HEK293 (cell line): ENCODE measurements at regions not wholly inside any gene's neighbourhood (a gene's known extent, or its start where the extent isn't known, plus 50 kb on each side); places are given as distances from the start of the nearest gene placed in this dataset.

Experiments
- CTCF ChIA-PET: fragments of 350-600 bp; formaldehyde crosslinking; extraction: SDS; loops from one replicate; lab custom pipeline; 2021; ENCODE audit warnings: antibody characterized with exemption; lab: Yijun Ruan, JAX
- POLR2A ChIA-PET: fragments of 300-600 bp; formaldehyde crosslinking; extraction: SDS; loops from one replicate; lab custom pipeline; 2020; ENCODE audit warnings: antibody characterized with exemption, inconsistent platforms; lab: Yijun Ruan, JAX
- H3K27ac ChIP-seq: fragments of 200-500 bp; sonication (Bioruptor generic); 2 replicates; pipeline ENCODE4 v1.5.1; 2014; ENCODE audit warnings: low read depth, low read length, control low read depth, inconsistent platforms; ENCODE audit errors: extremely low read depth
- H3K36me3 ChIP-seq, 2 experiments: fragments of 200-500 bp in 1 of 2; sonication (Bioruptor generic) in 1 of 2; 1 replicate in 1 of 2; 2 replicates in 1 of 2; pipeline ENCODE4 v1.5.1; 2014 to 2017; ENCODE audit warnings: inconsistent platforms in 2 of 2, low read length in 2 of 2; ENCODE audit not compliant: control insufficient read depth in 2 of 2, insufficient read depth in 1 of 2
- H3K4me1 ChIP-seq: fragments of 200-500 bp; sonication (Bioruptor generic); 2 replicates; pipeline ENCODE4 v1.5.1; 2014; ENCODE audit warnings: mild to moderate bottlenecking, low read length, inconsistent platforms; ENCODE audit not compliant: control insufficient read depth, insufficient read depth
- H3K4me3 ChIP-seq: 2 replicates; pipeline ENCODE4 v1.5.1; 2011; ENCODE audit warnings: low read depth, mild to moderate bottlenecking, control low read depth, low read length, moderate library complexity
- H3K9me3 ChIP-seq: fragments of 200-500 bp; sonication (Bioruptor generic); 2 replicates; pipeline ENCODE4 v1.5.1; 2014; ENCODE audit warnings: low read depth, low read length, inconsistent platforms; ENCODE audit not compliant: control insufficient read depth, insufficient read depth
- BCL11A ChIP-seq: fragments of 450-650 bp; formaldehyde crosslinking; IDR thresholded peaks from 2 replicates; pipeline ENCODE4 v1.5.1; 2016; ENCODE audit warnings: low read depth, missing biosample characterization, missing genetic modification characterization
- BCL11B ChIP-seq: fragments of 450-650 bp; formaldehyde crosslinking; IDR thresholded peaks from 2 replicates; pipeline ENCODE4 v1.5.1; 2016; ENCODE audit warnings: low read depth, missing biosample characterization, missing genetic modification characterization
- SALL2 ChIP-seq: fragments of 450-650 bp; formaldehyde crosslinking; IDR thresholded peaks from 2 replicates; pipeline ENCODE4 v1.5.0; 2017; ENCODE audit warnings: missing biosample characterization, mild to moderate bottlenecking, missing genetic modification characterization, borderline replicate concordance
- SP2 ChIP-seq: fragments of 450-650 bp; formaldehyde crosslinking; IDR thresholded peaks from 2 replicates; pipeline ENCODE4 v1.5.1; 2016; ENCODE audit warnings: missing biosample characterization, missing genetic modification characterization
- ZFP41 ChIP-seq: fragments of 450-650 bp; formaldehyde crosslinking; IDR thresholded peaks from 2 replicates; pipeline ENCODE4 v1.5.1; 2016; ENCODE audit warnings: missing biosample characterization, missing genetic modification characterization, borderline replicate concordance
- ZNF132 ChIP-seq: fragments of 450-650 bp; formaldehyde crosslinking; IDR thresholded peaks from 2 replicates; pipeline ENCODE4 v1.5.1; 2017; ENCODE audit warnings: missing biosample characterization, missing genetic modification characterization, borderline replicate concordance
- ZNF16 ChIP-seq: fragments of 450-650 bp; formaldehyde crosslinking; IDR thresholded peaks from 2 replicates; pipeline ENCODE4 v1.5.1; 2016; ENCODE audit warnings: low read depth, missing biosample characterization, missing genetic modification characterization
- ZNF223 ChIP-seq: fragments of 450-650 bp; formaldehyde crosslinking; IDR thresholded peaks from 2 replicates; pipeline ENCODE4 v1.5.1; 2016; ENCODE audit warnings: missing biosample characterization, missing genetic modification characterization
- ZNF24 ChIP-seq: fragments of 450-650 bp; formaldehyde crosslinking; IDR thresholded peaks from 2 replicates; pipeline ENCODE4 v1.5.1; 2016; ENCODE audit warnings: missing biosample characterization, missing genetic modification characterization
- ZNF248 ChIP-seq: fragments of 450-650 bp; formaldehyde crosslinking; IDR thresholded peaks from 2 replicates; pipeline ENCODE4 v1.5.1; 2017; ENCODE audit warnings: missing biosample characterization, missing genetic modification characterization
- ZNF354C ChIP-seq: fragments of 450-650 bp; formaldehyde crosslinking; IDR thresholded peaks from 2 replicates; pipeline ENCODE4 v1.5.1; 2016; ENCODE audit warnings: missing biosample characterization, missing genetic modification characterization, low read depth, borderline replicate concordance
- ZNF394 ChIP-seq: fragments of 450-650 bp; formaldehyde crosslinking; IDR thresholded peaks from 2 replicates; pipeline ENCODE4 v1.5.1; 2016; ENCODE audit warnings: missing biosample characterization, missing genetic modification characterization, mild to moderate bottlenecking, moderate library complexity, borderline replicate concordance
- ZNF544 ChIP-seq: fragments of 450-650 bp; formaldehyde crosslinking; IDR thresholded peaks from 2 replicates; pipeline ENCODE4 v1.5.0; 2017; ENCODE audit warnings: missing biosample characterization, missing genetic modification characterization
- ZNF654 ChIP-seq: fragments of 450-650 bp; formaldehyde crosslinking; IDR thresholded peaks from 2 replicates; pipeline ENCODE4 v1.5.1; 2016; ENCODE audit warnings: low read depth, missing biosample characterization, missing genetic modification characterization
- ZNF785 ChIP-seq: fragments of 450-650 bp; formaldehyde crosslinking; IDR thresholded peaks from 2 replicates; pipeline ENCODE4 v1.5.1; 2016; ENCODE audit warnings: missing biosample characterization, missing genetic modification characterization
- TF ChIP-seq, protein P1 (sequence below): fragments of 450-650 bp; formaldehyde crosslinking; IDR thresholded peaks from 2 replicates; pipeline ENCODE4 v1.5.1; 2016; ENCODE audit warnings: missing biosample characterization, missing genetic modification characterization
- TF ChIP-seq, protein P2 (sequence below): IDR thresholded peaks from 2 replicates; pipeline ENCODE4 v1.6.1; 2011; ENCODE audit warnings: mild to moderate bottlenecking, low read depth, low read length, borderline replicate concordance
- TF ChIP-seq, protein P3 (sequence below): fragments of 450-650 bp; formaldehyde crosslinking; IDR thresholded peaks from 2 replicates; pipeline ENCODE4 v1.5.1; 2016; ENCODE audit warnings: missing biosample characterization, missing genetic modification characterization
- TF ChIP-seq, protein P4 (sequence below): sonication (generic); formaldehyde crosslinking; IDR thresholded peaks from 2 replicates; pipeline ENCODE4 v1.8.1; 2022; ENCODE audit warnings: mild to moderate bottlenecking, moderate library complexity, missing genetic modification reagents

DNA sequence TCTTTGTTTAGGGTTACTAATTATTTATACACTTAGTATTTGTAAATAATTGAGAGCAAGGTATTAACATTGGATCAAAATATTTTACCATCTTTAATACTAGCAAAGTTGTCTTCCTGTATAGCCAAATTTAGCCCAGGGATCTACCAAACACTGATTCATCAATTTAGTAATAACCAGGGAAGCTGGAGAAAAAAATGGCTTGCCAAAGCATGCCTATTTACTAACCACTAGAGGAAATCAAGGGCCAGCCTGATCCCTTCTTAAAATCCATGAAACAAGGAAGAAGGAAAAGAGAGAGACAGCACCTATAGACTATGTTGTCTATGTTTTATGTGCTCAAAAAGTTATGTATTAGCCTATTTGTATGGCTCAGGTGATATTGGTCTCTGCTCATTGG, 450.3 kb upstream of the GJE1 start:
- POLR2A ChIA-PET = no interaction called here
- TF ChIP-seq SALL2 (no peak), ZNF394 (no peak), SP2 (tag by site-specific recombination) (no peak), ZNF223 (tag by site-specific recombination) (no peak), ZNF16 (tag by site-specific recombination) (no peak), ZNF24 (tag by site-specific recombination) (no peak), ZNF785 (tag by site-specific recombination) (no peak), ZFP41 (no peak), BCL11B (tag by site-specific recombination) (no peak), ZNF544 (tag by site-specific recombination) (no peak), BCL11A (no peak)
- TF ChIP-seq, protein P1, sequence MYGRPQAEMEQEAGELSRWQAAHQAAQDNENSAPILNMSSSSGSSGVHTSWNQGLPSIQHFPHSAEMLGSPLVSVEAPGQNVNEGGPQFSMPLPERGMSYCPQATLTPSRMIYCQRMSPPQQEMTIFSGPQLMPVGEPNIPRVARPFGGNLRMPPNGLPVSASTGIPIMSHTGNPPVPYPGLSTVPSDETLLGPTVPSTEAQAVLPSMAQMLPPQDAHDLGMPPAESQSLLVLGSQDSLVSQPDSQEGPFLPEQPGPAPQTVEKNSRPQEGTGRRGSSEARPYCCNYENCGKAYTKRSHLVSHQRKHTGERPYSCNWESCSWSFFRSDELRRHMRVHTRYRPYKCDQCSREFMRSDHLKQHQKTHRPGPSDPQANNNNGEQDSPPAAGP (tag by site-specific recombination) = no peak
- TF ChIP-seq, protein P2, sequence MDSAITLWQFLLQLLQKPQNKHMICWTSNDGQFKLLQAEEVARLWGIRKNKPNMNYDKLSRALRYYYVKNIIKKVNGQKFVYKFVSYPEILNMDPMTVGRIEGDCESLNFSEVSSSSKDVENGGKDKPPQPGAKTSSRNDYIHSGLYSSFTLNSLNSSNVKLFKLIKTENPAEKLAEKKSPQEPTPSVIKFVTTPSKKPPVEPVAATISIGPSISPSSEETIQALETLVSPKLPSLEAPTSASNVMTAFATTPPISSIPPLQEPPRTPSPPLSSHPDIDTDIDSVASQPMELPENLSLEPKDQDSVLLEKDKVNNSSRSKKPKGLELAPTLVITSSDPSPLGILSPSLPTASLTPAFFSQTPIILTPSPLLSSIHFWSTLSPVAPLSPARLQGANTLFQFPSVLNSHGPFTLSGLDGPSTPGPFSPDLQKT = no peak
- TF ChIP-seq, protein P3, sequence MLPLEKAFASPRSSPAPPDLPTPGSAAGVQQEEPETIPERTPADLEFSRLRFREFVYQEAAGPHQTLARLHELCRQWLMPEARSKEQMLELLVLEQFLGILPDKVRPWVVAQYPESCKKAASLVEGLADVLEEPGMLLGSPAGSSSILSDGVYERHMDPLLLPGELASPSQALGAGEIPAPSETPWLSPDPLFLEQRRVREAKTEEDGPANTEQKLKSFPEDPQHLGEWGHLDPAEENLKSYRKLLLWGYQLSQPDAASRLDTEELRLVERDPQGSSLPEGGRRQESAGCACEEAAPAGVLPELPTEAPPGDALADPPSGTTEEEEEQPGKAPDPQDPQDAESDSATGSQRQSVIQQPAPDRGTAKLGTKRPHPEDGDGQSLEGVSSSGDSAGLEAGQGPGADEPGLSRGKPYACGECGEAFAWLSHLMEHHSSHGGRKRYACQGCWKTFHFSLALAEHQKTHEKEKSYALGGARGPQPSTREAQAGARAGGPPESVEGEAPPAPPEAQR = no peak
- TF ChIP-seq, protein P4, sequence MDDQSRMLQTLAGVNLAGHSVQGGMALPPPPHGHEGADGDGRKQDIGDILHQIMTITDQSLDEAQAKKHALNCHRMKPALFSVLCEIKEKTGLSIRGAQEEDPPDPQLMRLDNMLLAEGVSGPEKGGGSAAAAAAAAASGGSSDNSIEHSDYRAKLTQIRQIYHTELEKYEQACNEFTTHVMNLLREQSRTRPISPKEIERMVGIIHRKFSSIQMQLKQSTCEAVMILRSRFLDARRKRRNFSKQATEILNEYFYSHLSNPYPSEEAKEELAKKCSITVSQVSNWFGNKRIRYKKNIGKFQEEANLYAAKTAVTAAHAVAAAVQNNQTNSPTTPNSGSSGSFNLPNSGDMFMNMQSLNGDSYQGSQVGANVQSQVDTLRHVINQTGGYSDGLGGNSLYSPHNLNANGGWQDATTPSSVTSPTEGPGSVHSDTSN (CRISPR knock-in tag) = no peak
- CTCF ChIA-PET = interaction anchor here (0.6 kb wide), 1 partner anchor 307 kb away, joined by 3 read pairs; no protein-coding TSS in a partner anchor

DNA sequence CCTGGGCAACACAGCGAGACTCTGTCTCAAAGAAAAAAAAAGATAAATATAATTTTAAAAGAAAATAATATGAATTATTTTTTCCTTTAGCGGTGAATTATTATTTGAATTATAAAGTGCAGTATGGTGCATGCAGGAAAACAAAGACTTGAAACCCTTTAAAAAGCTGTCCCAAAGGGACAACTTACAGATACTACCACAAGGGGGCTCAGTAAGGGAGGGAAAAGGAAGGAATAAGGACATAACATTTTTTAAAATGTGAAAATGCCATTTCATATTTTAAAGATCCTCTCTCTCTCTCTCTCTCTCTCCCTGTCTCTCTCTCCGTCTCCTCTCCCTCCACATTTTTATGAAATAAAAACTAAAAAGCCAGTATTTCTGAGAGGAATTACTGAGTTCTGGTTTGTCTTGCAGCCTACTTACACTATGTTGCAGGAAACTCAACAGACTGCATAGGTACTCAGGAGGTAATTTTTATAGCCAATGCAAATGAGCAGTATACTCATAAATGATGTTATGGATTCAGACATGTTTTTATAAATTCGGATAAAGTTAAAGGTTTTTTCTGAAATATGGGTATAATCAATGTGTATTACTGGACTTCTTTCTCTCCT, 455.0 kb upstream of the GJE1 start:
- ChIA-PET CTCF (interaction anchor here (0.5 to 1.6 kb wide), 4 partner anchors 17 to 434 kb away, joined by 3 to 7 read pairs (median 3); no protein-coding TSS in a partner anchor), POLR2A (no interaction called here)
- H3K9me3 ChIP-seq = no peaks in the 10 kb centered on the region
- H3K4me1 ChIP-seq = no peaks in the 10 kb centered on the region
- H3K36me3 ChIP-seq = no peaks in the 10 kb centered on the region
- no peak overlapping the region for H3K4me3 ChIP-seq
- TF ChIP-seq ZNF654 (peak; percentile 42), ZNF132 (no peak), ZNF248 (no peak)
- TF ChIP-seq, all 188 proteins: peak for 1
- H3K27ac ChIP-seq = no peak overlapping the region

More for the DNA sequence above, 450.3 kb upstream of the GJE1 start:
- no peak overlapping the region for H3K4me3 ChIP-seq
- no peaks in the 10 kb centered on the region for H3K4me1 ChIP-seq
- no peaks in the 10 kb centered on the region for H3K9me3 ChIP-seq
- H3K36me3 ChIP-seq = no peaks in the 10 kb centered on the region
- H3K27ac ChIP-seq = no peak overlapping the region

DNA sequence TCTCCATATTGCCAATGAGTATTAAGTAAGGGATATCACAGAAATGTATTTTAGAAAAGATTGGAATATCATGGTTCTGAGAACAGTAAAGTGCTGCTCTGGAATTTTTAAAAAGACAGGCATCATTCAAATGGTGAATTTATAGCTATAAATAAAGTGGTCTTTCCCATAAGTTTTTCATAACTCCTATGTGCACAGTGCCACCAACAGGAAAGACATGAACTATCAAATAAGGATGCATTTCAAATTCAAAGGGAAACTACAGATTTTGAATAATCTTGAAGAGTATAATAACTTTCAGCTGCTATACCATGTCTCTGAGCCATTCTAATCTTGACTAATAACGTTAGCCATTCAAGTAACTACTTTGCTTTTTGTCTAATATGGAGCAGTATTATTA, 456.8 kb upstream of the GJE1 start:
- Histone ChIP-seq H3K4me3 (no peak overlapping the region), H3K4me1 (no peaks in the 10 kb centered on the region), H3K27ac (no peak overlapping the region), H3K36me3 (no peaks in the 10 kb centered on the region), H3K9me3 (no peaks in the 10 kb centered on the region)
- ChIA-PET POLR2A (no interaction called here), CTCF (interaction anchor here (0.6 to 2.1 kb wide), 12 partner anchors 9 to 1249 kb away, joined by 3 to 15 read pairs (median 3); no protein-coding TSS in a partner anchor)
- peak; percentile 12; the same call in 1 of the 2 replicates for TF ChIP-seq ZNF654
- TF ChIP-seq ZNF354C = no peak
